ENCODE measurements at regions not wholly inside any gene's neighbourhood (a gene's known extent, or its start where the extent isn't known, plus 50 kb on each side); places are given as distances from the start of the nearest gene placed in this dataset.
"Not testable (repeated sequence)": the region's sequence is repeated elsewhere in the genome, so short reads cannot be mapped to it uniquely, and the experiment has no call there.

DNA sequence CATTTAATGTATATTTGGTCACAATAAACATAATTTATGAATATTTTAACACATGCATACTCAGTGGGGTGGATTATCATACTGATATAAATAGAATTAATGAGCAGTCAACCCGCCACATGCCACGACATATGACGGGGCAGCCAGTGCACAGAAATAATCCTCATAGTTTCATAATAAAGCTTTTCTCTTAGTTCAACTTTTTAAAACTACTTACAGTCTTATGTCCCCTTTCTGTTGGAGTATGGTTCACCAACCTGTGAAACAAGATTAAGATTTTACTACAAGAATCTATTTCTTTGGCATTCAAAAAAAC lies 75.6 kb upstream of the ETAA1 start:
- no peaks in the 10 kb centered on the region for H3K9me3 Mint-ChIP-seq
- no peak overlapping the region for H3K27ac Mint-ChIP-seq
- no peak for ATAC-seq (replicated peaks)
- H3K36me3 Mint-ChIP-seq (ENCODE audit: low read depth), result no peaks in the 10 kb centered on the region
- H3K4me3 Mint-ChIP-seq, result no peak overlapping the region
- H3K27me3 Mint-ChIP-seq, result peaks cover 3% of the 10 kb centered on the region
- no peaks in the 10 kb centered on the region for H3K4me1 Mint-ChIP-seq

DNA sequence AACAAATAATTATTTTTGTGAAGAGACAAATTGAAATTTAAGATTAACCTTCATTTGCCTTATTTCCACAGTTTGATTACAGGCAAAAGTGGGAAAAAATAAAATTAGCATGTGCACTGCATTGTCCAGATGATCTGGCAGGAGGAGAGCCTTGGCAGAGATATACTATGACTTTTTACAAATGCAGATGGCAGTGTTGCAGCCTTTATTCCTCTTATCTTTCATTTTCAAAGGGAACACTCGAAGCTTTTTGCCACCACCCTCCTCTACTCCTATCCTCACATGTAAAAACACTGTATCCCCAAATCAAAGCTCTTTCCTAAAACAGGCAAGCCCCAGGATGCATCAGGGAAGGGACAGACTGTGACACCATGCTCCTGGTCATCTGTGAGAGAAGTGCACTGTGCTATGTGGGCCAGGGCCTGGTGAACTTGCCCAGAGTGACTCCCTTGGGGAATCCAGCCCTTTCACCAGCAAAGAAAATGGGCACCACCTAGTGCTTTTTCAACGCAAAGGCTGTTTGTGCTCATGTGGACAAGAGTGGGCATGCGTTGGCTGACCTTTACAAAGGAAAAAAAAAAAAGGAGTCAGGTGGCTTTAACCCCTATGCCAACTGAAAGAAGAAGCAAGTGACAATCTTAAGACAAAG lies 74.7 kb upstream of the ETAA1 start:
- Mint-ChIP-seq H3K27me3 (peaks cover 3% of the 10 kb centered on the region), H3K27ac (no peak overlapping the region), H3K4me3 (no peak overlapping the region), H3K36me3 (ENCODE audit: low read depth) (no peaks in the 10 kb centered on the region), H3K9me3 (no peaks in the 10 kb centered on the region), H3K4me1 (no peaks in the 10 kb centered on the region)
- no peak for ATAC-seq (replicated peaks)

DNA sequence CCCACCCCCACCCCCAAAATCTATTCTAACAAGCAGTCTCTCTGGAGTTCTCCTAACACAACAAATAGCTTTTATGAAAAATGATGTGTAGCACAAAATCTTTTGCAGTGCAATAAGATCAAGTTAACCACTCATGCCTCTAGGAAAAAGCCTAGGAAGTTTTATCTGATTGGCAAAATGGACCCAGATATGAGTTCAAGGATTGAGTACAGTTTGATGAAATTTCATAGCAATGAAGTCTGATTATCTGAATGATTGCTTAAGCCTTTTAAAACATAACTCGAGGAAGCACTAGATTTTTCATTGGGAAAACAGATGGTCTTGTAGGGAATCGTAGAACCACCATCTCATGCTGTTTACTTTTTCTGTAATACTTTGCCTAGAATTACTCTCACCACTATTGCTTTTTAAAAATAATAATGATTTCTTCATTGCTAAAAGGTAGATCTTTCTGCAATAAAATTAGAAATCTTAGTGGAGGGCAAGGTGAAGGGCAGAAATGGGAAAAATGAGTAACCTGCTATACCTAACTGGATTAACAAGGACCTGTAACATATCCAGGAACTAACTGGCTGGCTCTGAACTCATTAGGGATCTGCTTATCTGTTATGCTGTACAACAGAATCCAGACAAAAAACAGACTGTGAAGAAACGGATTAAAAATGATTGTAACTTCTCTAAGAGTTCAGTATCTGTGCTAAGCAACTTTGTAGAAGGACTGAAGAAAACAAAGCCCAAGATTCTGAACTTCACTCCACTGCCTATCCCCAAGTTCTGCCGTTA lies 73.7 kb upstream of the ETAA1 start:
- Mint-ChIP-seq H3K9me3 (no peaks in the 10 kb centered on the region), H3K27ac (no peak overlapping the region), H3K36me3 (ENCODE audit: low read depth) (no peaks in the 10 kb centered on the region), H3K27me3 (peaks cover 3% of the 10 kb centered on the region), H3K4me3 (no peak overlapping the region), H3K4me1 (no peaks in the 10 kb centered on the region)
- ATAC-seq (replicated peaks), result no peak

DNA sequence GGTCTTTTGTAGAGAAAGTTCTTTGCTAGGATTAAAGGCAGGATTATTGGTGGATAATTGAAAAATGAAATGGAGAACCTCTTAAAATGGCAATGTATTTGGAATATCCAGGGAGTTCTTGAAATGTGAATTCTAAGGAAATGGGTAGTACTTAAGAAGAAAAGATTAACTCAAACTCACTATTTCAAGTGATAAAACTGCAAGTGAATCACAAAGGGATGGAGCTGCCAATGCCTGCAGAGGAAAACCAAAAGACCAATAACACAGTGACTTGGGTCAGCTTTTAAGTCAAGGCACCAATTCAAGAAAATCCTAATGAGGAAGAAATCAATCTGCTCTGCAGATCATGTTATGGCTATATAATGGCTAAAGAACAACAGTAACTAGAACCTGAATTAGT lies 67.6 kb upstream of the ETAA1 start:
- ATAC-seq (replicated peaks), result no peak
- no peaks in the 10 kb centered on the region for H3K36me3 Mint-ChIP-seq (ENCODE audit: low read depth)
- H3K4me3 Mint-ChIP-seq, result no peak overlapping the region
- no peak overlapping the region for H3K27ac Mint-ChIP-seq
- H3K27me3 Mint-ChIP-seq, result peaks cover 21% of the 10 kb centered on the region
- no peaks in the 10 kb centered on the region for H3K4me1 Mint-ChIP-seq
- no peaks in the 10 kb centered on the region for H3K9me3 Mint-ChIP-seq

DNA sequence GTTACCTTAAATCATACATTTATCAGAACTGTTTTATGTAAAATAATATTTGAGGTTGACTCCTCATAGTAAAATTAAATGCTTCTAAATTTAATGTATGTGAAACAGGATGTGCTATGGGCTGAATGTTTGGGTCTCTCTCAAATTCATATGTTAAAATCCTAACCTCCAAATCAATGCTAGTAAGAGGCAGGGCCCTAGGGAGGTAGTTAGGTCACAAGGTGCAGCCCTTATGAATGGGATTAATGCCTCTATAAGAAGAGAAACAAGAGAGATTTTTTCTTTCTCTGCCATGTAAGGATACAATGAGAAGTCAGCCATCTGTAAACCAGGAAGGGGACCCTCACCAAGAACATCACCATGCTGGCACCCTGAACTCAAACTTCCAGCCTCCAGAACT lies 67.2 kb upstream of the ETAA1 start:
- no peak for ATAC-seq (replicated peaks)

DNA sequence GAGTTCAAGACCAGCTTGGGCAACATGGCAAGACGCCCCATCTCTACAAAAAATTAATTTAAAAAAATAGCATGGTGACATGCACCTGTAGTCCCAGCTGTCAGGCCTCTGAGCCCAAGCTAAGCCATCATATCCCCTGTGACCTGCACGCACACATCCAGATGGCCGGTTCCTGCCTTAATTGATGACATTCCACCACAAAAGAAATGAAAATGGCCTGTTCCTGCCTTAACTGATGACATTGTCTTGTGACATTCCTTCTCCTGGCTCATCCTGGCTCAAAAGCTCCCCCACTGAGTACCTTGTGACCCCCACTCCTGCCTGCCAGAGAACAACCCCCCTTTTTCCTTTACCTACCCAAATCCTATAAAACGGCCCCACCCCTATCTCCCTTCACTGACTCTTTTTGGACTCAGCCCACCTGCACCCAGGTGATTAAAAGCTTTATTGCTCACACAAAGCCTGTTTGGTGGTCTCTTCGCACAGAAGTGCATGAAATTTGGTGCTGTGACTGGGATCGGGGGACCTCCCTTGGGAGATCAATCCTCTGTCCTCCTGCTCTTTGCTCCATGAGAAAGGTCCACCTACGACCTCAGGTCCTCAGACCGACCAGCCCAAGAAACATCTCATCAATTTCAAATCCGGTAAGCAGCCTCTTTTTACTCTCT lies 65.6 kb upstream of the ETAA1 start:
- H3K4me1 Mint-ChIP-seq; H3K36me3 Mint-ChIP-seq (ENCODE audit: low read depth); ATAC-seq (replicated peaks); H3K4me3 Mint-ChIP-seq; H3K27ac Mint-ChIP-seq; H3K9me3 Mint-ChIP-seq: not testable (repeated sequence)
- peaks cover 19% of the 10 kb centered on the region for H3K27me3 Mint-ChIP-seq

More for the DNA sequence above, 67.2 kb upstream of the ETAA1 start:
- Mint-ChIP-seq H3K36me3 (ENCODE audit: low read depth) (no peaks in the 10 kb centered on the region), H3K4me1 (no peaks in the 10 kb centered on the region), H3K4me3 (no peak overlapping the region), H3K9me3 (no peaks in the 10 kb centered on the region), H3K27ac (no peak overlapping the region), H3K27me3 (peaks cover 19% of the 10 kb centered on the region)

DNA sequence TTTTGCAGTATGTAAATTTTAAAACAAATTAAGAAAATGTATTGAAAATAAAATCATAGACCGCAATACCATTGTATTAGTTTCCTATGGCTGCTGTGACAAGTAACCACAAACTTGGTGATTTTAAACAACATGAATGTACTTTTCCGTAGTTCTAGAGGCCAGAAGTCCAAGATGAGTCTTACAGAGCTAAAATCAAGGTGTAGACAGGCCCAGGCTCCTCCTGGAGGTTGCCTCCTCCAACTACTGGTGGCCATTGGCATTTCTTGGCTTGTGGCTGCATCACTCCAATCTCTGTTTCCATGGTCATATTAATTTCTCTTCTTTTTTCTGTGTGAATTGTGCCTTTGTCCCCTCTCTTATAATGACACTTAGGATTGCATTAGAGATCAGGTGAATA lies 59.2 kb upstream of the ETAA1 start:
- Mint-ChIP-seq H3K36me3 (ENCODE audit: low read depth) (no peaks in the 10 kb centered on the region), H3K27me3 (peaks cover 16% of the 10 kb centered on the region), H3K9me3 (peaks cover 4% of the 10 kb centered on the region), H3K4me1 (no peaks in the 10 kb centered on the region), H3K4me3 (no peak overlapping the region), H3K27ac (no peak overlapping the region)
- ATAC-seq (replicated peaks), result no peak

DNA sequence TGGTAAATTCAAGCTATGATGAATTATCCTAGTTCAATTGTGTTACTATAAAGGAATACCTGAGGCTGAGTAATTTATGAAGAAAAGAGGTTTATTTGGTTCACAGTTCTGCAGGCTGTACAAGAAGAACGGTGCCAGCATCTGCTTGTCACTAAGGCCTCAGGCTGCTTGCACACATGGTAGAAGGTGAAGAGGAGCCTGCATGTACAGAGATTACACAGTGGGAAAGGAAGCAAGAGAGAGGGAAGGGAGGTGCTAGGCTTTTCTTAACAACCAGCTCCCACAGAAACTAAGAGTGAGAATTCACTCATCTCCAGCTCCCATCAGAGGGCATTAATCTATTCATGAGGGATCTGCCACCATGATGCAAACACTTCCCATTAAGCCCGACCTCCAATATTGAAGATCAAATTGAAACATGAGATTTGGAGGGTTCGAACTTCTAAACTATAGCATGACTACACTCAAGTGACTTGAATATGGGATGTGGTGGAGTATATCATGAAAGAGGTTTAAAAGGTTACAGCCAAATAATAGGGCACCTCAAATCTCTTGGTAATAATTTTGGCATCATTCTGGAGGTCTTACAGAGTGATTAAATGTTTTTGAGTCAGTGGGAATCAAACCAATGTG lies 58.4 kb upstream of the ETAA1 start:
- Mint-ChIP-seq H3K27ac (no peak overlapping the region), H3K4me1 (no peaks in the 10 kb centered on the region), H3K4me3 (no peak overlapping the region), H3K27me3 (peaks cover 14% of the 10 kb centered on the region), H3K9me3 (peaks cover 4% of the 10 kb centered on the region), H3K36me3 (ENCODE audit: low read depth) (no peaks in the 10 kb centered on the region)
- ATAC-seq (replicated peaks), result no peak

DNA sequence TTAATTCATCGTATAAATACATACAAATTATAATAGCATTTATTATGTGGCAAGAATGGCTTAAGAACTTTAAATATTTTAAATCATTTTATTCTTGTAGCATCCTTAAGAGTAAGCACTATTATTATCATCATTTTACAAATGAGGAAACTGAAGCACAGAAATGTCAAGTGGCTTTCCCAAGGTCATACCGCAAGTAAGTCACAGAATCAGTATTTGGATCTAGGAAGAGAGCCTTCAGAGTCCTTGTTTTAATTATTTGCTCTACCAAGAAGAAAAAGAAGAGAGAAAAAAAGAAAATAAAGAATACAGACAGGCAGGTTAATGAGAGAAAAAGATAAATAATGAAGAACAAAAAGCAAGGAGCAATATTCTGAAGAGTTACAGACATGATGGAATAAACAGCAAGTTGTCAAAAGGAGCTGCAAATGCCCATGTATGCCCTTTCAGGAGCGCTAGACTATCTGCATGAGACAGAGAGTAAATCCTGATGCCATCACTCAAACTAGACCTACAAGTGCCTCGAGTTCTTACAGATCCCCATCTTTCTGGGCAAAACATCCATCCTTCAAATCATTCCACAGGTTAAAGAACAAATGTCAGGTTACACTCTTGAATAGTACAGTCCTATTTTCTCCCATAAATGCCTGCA lies 57.8 kb upstream of the ETAA1 start:
- Mint-ChIP-seq H3K27me3 (peaks cover 14% of the 10 kb centered on the region), H3K9me3 (peaks cover 4% of the 10 kb centered on the region), H3K27ac (no peak overlapping the region), H3K4me1 (no peaks in the 10 kb centered on the region), H3K4me3 (no peak overlapping the region), H3K36me3 (ENCODE audit: low read depth) (no peaks in the 10 kb centered on the region)
- no peak for ATAC-seq (replicated peaks)

DNA sequence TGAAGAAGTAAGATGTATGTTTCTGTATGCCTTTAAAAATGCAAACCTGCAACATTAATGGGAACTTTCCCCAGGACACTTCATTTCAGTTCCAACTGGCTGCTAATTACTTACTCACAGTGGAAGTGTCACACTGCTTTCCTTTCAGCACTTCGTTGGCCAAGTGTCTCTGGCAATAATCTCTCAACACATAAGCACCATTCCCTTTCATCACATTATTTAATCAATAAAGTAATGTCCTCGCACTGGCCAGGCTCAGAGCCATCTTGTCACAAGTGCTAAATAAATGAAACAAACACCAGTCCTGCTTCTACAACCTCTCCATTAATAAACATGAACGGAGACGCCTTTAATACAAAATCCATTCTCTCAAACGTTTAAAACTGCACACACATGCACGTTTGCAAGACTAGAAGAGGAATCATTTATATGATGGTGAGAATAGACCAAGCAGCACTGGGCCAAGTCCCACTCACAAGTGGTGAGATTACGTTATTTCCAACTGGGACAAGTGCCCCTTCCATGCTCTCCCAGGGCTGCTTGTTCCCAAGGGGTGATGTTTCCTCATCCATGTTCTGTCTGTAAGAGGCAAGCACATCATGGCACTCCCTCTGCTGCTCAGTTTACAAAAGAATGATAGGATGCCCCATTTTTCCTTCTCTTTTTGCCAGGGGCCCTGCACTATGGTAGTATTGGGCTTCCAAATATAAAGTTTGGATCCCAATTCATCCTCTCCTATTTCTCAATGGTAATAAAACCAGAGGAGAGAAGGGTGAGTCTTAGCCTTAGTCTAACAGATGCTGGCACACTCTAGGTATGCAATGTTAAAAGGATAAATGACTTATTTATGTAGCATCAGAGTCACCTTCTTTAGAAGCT lies 56.8 kb upstream of the ETAA1 start:
- no peaks in the 10 kb centered on the region for H3K4me1 Mint-ChIP-seq
- no peak overlapping the region for H3K27ac Mint-ChIP-seq
- peaks cover 14% of the 10 kb centered on the region for H3K27me3 Mint-ChIP-seq
- ATAC-seq (replicated peaks), result no peak
- peaks cover 4% of the 10 kb centered on the region for H3K9me3 Mint-ChIP-seq
- no peak overlapping the region for H3K4me3 Mint-ChIP-seq
- no peaks in the 10 kb centered on the region for H3K36me3 Mint-ChIP-seq (ENCODE audit: low read depth)

DNA sequence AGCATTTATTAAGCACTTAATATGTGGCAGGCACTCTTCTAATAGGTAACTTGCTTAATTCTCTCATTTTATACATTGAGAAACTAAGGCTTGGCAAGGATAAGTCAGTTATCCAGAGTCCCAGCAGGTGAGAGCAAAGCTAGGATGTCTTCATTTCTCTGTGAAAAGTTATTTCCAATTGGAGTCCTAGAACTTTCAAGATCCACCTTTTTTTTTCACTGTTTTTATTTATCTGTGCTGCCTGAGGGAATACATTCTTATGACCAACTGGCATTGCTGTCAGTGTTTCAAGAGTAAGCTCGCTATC lies 56.2 kb upstream of the ETAA1 start:
- ATAC-seq (replicated peaks), result no peak
- H3K27ac Mint-ChIP-seq, result no peak overlapping the region
- H3K36me3 Mint-ChIP-seq (ENCODE audit: low read depth), result no peaks in the 10 kb centered on the region
- H3K9me3 Mint-ChIP-seq, result peaks cover 4% of the 10 kb centered on the region
- H3K4me1 Mint-ChIP-seq, result no peaks in the 10 kb centered on the region
- no peak overlapping the region for H3K4me3 Mint-ChIP-seq
- H3K27me3 Mint-ChIP-seq, result peaks cover 14% of the 10 kb centered on the region

DNA sequence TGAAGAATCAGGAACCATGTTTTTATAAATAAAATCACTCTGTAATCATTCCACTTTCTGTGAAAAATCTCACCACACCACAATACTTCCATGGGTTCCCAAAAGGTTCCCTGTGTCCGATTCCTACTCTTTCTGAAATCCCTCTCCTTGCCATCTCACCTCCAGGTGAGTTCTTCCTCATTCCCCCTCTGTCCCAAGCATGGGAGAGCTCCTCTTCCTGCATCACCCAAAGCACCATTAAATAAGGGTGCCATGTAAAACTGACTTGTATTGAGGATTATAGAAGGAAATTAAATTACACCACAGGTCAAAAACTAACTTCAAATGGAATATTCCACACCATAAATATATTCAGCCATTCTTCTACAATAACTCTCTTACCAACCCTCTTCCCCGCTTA lies 55.8 kb upstream of the ETAA1 start:
- H3K36me3 Mint-ChIP-seq (ENCODE audit: low read depth), result no peaks in the 10 kb centered on the region
- H3K9me3 Mint-ChIP-seq, result peaks cover 4% of the 10 kb centered on the region
- no peaks in the 10 kb centered on the region for H3K4me1 Mint-ChIP-seq
- no peak overlapping the region for H3K4me3 Mint-ChIP-seq
- H3K27ac Mint-ChIP-seq, result no peak overlapping the region
- no peak for ATAC-seq (replicated peaks)
- peaks cover 14% of the 10 kb centered on the region for H3K27me3 Mint-ChIP-seq

DNA sequence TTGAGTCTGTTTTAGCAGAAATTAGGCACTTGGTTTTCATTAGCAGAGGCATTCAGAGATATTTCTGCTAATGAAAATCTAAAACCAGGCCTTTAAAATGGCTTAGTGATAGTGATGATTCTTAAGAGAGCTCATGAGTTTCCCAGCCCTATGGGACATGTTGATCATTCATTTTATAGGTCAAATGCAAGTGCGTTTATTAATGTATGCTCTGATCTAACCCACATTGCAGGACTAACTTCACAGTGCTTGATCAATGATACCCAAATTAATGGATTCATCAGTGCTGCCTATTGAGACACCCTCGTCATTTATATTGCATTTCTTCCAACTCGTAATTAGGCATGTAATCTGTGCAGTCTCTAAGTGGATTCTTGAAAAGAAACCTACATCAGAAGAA lies 54.7 kb upstream of the ETAA1 start:
- H3K9me3 Mint-ChIP-seq, result peaks cover 4% of the 10 kb centered on the region
- no peaks in the 10 kb centered on the region for H3K4me1 Mint-ChIP-seq
- H3K27me3 Mint-ChIP-seq, result peaks cover 14% of the 10 kb centered on the region
- no peak overlapping the region for H3K4me3 Mint-ChIP-seq
- H3K36me3 Mint-ChIP-seq (ENCODE audit: low read depth), result no peaks in the 10 kb centered on the region
- no peak for ATAC-seq (replicated peaks)
- H3K27ac Mint-ChIP-seq, result no peak overlapping the region
